SK-N-SH treated with all-trans-retinoic acid at 6 μM for 48 hours (cell line): ENCODE measurements at regions not wholly inside any gene's neighbourhood (a gene's known extent, or its start where the extent isn't known, plus 50 kb on each side); places are given as distances from the start of the nearest gene placed in this dataset.
"Not testable (repeated sequence)": the region's sequence is repeated elsewhere in the genome, so short reads cannot be mapped to it uniquely, and the experiment has no call there.

ENCODE experiments used
- ATAC-seq: fragments of 200-7000 bp; cut with Tn5 transposase; 3 replicates; pipeline ENCODE4 v1.9.1; 2020; ENCODE audit warnings: mild to moderate bottlenecking, moderate library complexity
- BACH2 ChIP-seq: fragments of 250-450 bp; sonication (Bioruptor Pico); IDR thresholded peaks from 2 replicates; pipeline ENCODE4 v1.9.0; 2021; ENCODE audit warnings: mild to moderate bottlenecking, borderline replicate concordance
- CREB5 ChIP-seq: fragments of 250-450 bp; sonication (Bioruptor Pico); IDR thresholded peaks from 2 replicates; pipeline ENCODE4 v1.5.1; 2020; ENCODE audit warnings: low read depth, mild to moderate bottlenecking, moderate library complexity
- CSDC2 ChIP-seq: fragments of 250-450 bp; sonication (Bioruptor Pico); IDR thresholded peaks from 2 replicates; pipeline ENCODE4 v1.5.0; 2020; ENCODE audit warnings: mild to moderate bottlenecking, moderate library complexity
- CSRNP3 ChIP-seq: fragments of 250-450 bp; sonication (Bioruptor Pico); IDR thresholded peaks from 2 replicates; pipeline ENCODE4 v1.5.1; 2021; ENCODE audit warnings: mild to moderate bottlenecking, moderate library complexity
- ESRRG ChIP-seq: fragments of 250-450 bp; sonication (Bioruptor Pico); IDR thresholded peaks from 2 replicates; pipeline ENCODE4 v1.6.1; 2021; ENCODE audit warnings: mild to moderate bottlenecking
- GLIS3 ChIP-seq: fragments of 250-450 bp; sonication (Bioruptor Pico); IDR thresholded peaks from 2 replicates; pipeline ENCODE4 v1.5.0; 2020; ENCODE audit warnings: mild to moderate bottlenecking, moderate library complexity
- ISL1 ChIP-seq: fragments of 250-450 bp; sonication (Bioruptor Pico); IDR thresholded peaks from 2 replicates; pipeline ENCODE4 v2.1.2; 2022; ENCODE audit warnings: mild to moderate bottlenecking, moderate library complexity
- OSR1 ChIP-seq: fragments of 250-450 bp; sonication (Bioruptor Pico); IDR thresholded peaks from 2 replicates; pipeline ENCODE4 v1.8.0; 2022; ENCODE audit warnings: moderate library complexity, mild to moderate bottlenecking, inconsistent platforms
- PATZ1 ChIP-seq: fragments of 250-450 bp; sonication (Bioruptor Pico); IDR thresholded peaks from 2 replicates; pipeline ENCODE4 v1.8.0; 2020; ENCODE audit warnings: mild to moderate bottlenecking, moderate library complexity, borderline replicate concordance
- POU6F1 ChIP-seq: fragments of 250-450 bp; sonication (Bioruptor Pico); IDR thresholded peaks from 2 replicates; pipeline ENCODE4 v1.8.0; 2021; ENCODE audit warnings: low read depth, mild to moderate bottlenecking, moderate library complexity, borderline replicate concordance
- PPARA ChIP-seq: fragments of 250-450 bp; sonication (Bioruptor Pico); IDR thresholded peaks from 2 replicates; pipeline ENCODE4 v1.5.0; 2020; ENCODE audit warnings: mild to moderate bottlenecking, borderline replicate concordance
- RARB ChIP-seq: fragments of 250-450 bp; sonication (Bioruptor Pico); IDR thresholded peaks from 2 replicates; pipeline ENCODE4 v1.8.0; 2021; ENCODE audit warnings: mild to moderate bottlenecking, moderate library complexity
- SNAI2 ChIP-seq: fragments of 250-450 bp; sonication (Bioruptor Pico); IDR thresholded peaks from 2 replicates; pipeline ENCODE4 v1.5.0; 2020; ENCODE audit warnings: mild to moderate bottlenecking, moderate library complexity
- TCF4 ChIP-seq: fragments of 250-450 bp; sonication (Bioruptor Pico); IDR thresholded peaks from 2 replicates; pipeline ENCODE4 v1.8.0; 2021; ENCODE audit warnings: mild to moderate bottlenecking, moderate library complexity, borderline replicate concordance
- TOX ChIP-seq: fragments of 250-450 bp; sonication (Bioruptor Pico); IDR thresholded peaks from 2 replicates; pipeline ENCODE4 v1.8.0; 2021; ENCODE audit warnings: mild to moderate bottlenecking, moderate library complexity, borderline replicate concordance
- TSHZ2 ChIP-seq: fragments of 250-450 bp; sonication (Bioruptor Pico); IDR thresholded peaks from 2 replicates; pipeline ENCODE4 v1.5.0; 2020; ENCODE audit warnings: mild to moderate bottlenecking, moderate library complexity
- ZC3H10 ChIP-seq: fragments of 250-450 bp; sonication (Bioruptor Pico); IDR thresholded peaks from 2 replicates; pipeline ENCODE4 v1.5.1; 2021; ENCODE audit warnings: mild to moderate bottlenecking, moderate library complexity
- ZFP3 ChIP-seq: fragments of 250-450 bp; sonication (Bioruptor Pico); IDR thresholded peaks from 2 replicates; pipeline ENCODE4 v1.5.0; 2020; ENCODE audit warnings: mild to moderate bottlenecking, moderate library complexity
- ZFP30 ChIP-seq: fragments of 450-650 bp; formaldehyde crosslinking; IDR thresholded peaks from 2 replicates; pipeline ENCODE4 v1.5.0; 2022; ENCODE audit warnings: mild to moderate bottlenecking, moderate library complexity
- ZNF565 ChIP-seq: fragments of 450-650 bp; formaldehyde crosslinking; conservative IDR thresholded peaks from 2 replicates; pipeline ENCODE4 v1.5.0; 2020; ENCODE audit warnings: low read depth, mild to moderate bottlenecking, moderate library complexity
- ZNF8 ChIP-seq: fragments of 450-650 bp; formaldehyde crosslinking; IDR thresholded peaks from 2 replicates; pipeline ENCODE4 v1.5.0; 2020; ENCODE audit warnings: mild to moderate bottlenecking, moderate library complexity

- ATAC-seq = no peak
- TF ChIP-seq CSRNP3 (no peak), ZFP30 (CRISPR knock-in tag) (no peak), TCF4 (CRISPR knock-in tag) (no peak), RARB (CRISPR knock-in tag) (no peak), ZNF565 (CRISPR knock-in tag) (no peak), PATZ1 (no peak), ZFP3 (no peak), OSR1 (CRISPR knock-in tag) (no peak), GLIS3 (CRISPR knock-in tag) (no peak), ISL1 (CRISPR knock-in tag) (no peak), ZNF8 (CRISPR knock-in tag) (no peak), PPARA (CRISPR knock-in tag) (no peak), TOX (CRISPR knock-in tag) (no peak)
These were observed 459.1 kb upstream of the NDN start for GRCh38 chr15:24146251-24146650.

GRCh38 chr15:24150542-24150941 lies 463.4 kb upstream of the NDN start:
- TF ChIP-seq RARB (CRISPR knock-in tag) (no peak), TCF4 (CRISPR knock-in tag) (no peak), ISL1 (CRISPR knock-in tag) (no peak), ESRRG (CRISPR knock-in tag) (no peak), CSRNP3 (no peak), TSHZ2 (CRISPR knock-in tag) (no peak), OSR1 (CRISPR knock-in tag) (no peak), POU6F1 (CRISPR knock-in tag) (no peak), PPARA (CRISPR knock-in tag) (no peak), CREB5 (no peak), SNAI2 (CRISPR knock-in tag) (no peak), ZFP3 (no peak), CSDC2 (CRISPR knock-in tag) (no peak), BACH2 (CRISPR knock-in tag) (no peak), ZC3H10 (CRISPR knock-in tag) (no peak), TOX (CRISPR knock-in tag) (no peak)
- TF ChIP-seq, all 23 proteins: peak for 0
- ATAC-seq = no peak

GRCh38 chr15:24158306-24158705 lies 471.2 kb upstream of the NDN start:
- not testable (repeated sequence) for ATAC-seq

- not testable (repeated sequence) for ATAC-seq
These were observed 478.4 kb upstream of the NDN start for GRCh38 chr15:24165512-24165911.

- ATAC-seq = not testable (repeated sequence)
These were observed 473.3 kb upstream of the NPAP1 start for GRCh38 chr15:24202297-24202696.

GRCh38 chr15:24211742-24212476 lies 463.7 kb upstream of the NPAP1 start:
- ATAC-seq = not testable (repeated sequence)
